OCI-LY1 (cell line): ENCODE measurements at regions not wholly inside any gene's neighbourhood (a gene's known extent, or its start where the extent isn't known, plus 50 kb on each side); places are given as distances from the start of the nearest gene placed in this dataset.

Source experiments
- H2AFZ ChIP-seq: fragments of 200-600 bp; sonication (generic), shearing (Covaris generic); 2 replicates; pipeline ENCODE4 v1.6.0; 2014; ENCODE audit warnings: antibody characterized with exemption, mild to moderate bottlenecking, low read length
- H3F3A ChIP-seq: fragments of 200-600 bp; sonication (generic), shearing (Covaris generic); 2 replicates; pipeline ENCODE4 v1.6.0; 2014; ENCODE audit warnings: mild to moderate bottlenecking, antibody characterized with exemption, low read length, moderate library complexity; ENCODE audit not compliant: insufficient read depth
- H3K27ac ChIP-seq: fragments of 200-600 bp; sonication (generic); 2 replicates; pipeline ENCODE4 v1.5.1; 2014; ENCODE audit warnings: low read length, mixed run types, mild to moderate bottlenecking, low read depth; ENCODE audit not compliant: poor library complexity, severe bottlenecking
- H3K27me3 ChIP-seq: fragments of 200-600 bp; sonication (generic); 2 replicates; pipeline ENCODE4 v1.6.0; 2014; ENCODE audit warnings: antibody characterized with exemption, mild to moderate bottlenecking, low read length, moderate library complexity; ENCODE audit not compliant: insufficient read depth
- H3K36me3 ChIP-seq: fragments of 200-600 bp; sonication (generic); 2 replicates; pipeline ENCODE4 v1.6.1; 2014; ENCODE audit warnings: mild to moderate bottlenecking, antibody characterized with exemption, low read length, moderate library complexity, mixed read lengths; ENCODE audit not compliant: insufficient read depth
- H3K4me1 ChIP-seq: fragments of 200-600 bp; sonication (generic); 2 replicates; pipeline ENCODE4 v1.5.1; 2014; ENCODE audit warnings: mild to moderate bottlenecking, low read length, moderate library complexity; ENCODE audit not compliant: insufficient read depth, severe bottlenecking
- H3K4me2 ChIP-seq: fragments of 200-600 bp; sonication (generic), shearing (Covaris generic); 2 replicates; pipeline ENCODE4 v1.6.1; 2014; ENCODE audit warnings: low read length
- H3K4me3 ChIP-seq: fragments of 200-600 bp; sonication (generic); 2 replicates; pipeline ENCODE4 v1.5.1; 2014; ENCODE audit warnings: low read length, low read depth, mild to moderate bottlenecking, mixed read lengths; ENCODE audit not compliant: poor library complexity, severe bottlenecking
- H3K79me2 ChIP-seq: fragments of 200-600 bp; shearing (Covaris generic); 2 replicates; pipeline ENCODE4 v1.6.1; 2016; ENCODE audit warnings: mixed run types, low read length, mixed read lengths; ENCODE audit not compliant: insufficient read depth
- H3K9ac ChIP-seq: fragments of 200-600 bp; sonication (generic), shearing (Covaris generic); 2 replicates; pipeline ENCODE4 v1.6.1; 2014; ENCODE audit warnings: mild to moderate bottlenecking, low read length, mixed read lengths
- H3K9me2 ChIP-seq: fragments of 200-600 bp; sonication (generic), shearing (Covaris generic); 2 replicates; pipeline ENCODE4 v1.6.1; 2014; ENCODE audit warnings: low read depth, mild to moderate bottlenecking, low read length, mixed read lengths
- H3K9me3 ChIP-seq: fragments of 200-600 bp; shearing (Covaris generic); 2 replicates; pipeline ENCODE4 v1.6.1; 2014; ENCODE audit warnings: low read length, mixed read lengths
- H4K20me1 ChIP-seq: fragments of 200-600 bp; sonication (generic), shearing (Covaris generic); 2 replicates; pipeline ENCODE4 v1.6.0; 2016; ENCODE audit warnings: mild to moderate bottlenecking, low read length; ENCODE audit not compliant: insufficient read depth
- EZH2 ChIP-seq: fragments of 200-600 bp; sonication (generic), shearing (Covaris generic); IDR thresholded peaks from 2 replicates; pipeline ENCODE4 v1.8.0; 2017; ENCODE audit warnings: borderline replicate concordance, mixed run types, mild to moderate bottlenecking, antibody characterized with exemption, low read length, moderate library complexity, mixed read lengths
- TF ChIP-seq, protein P1 (sequence below): fragments of 200-600 bp; sonication (generic), shearing (Covaris generic); IDR thresholded peaks from 2 replicates; pipeline ENCODE4 v1.5.1; 2017; ENCODE audit warnings: mild to moderate bottlenecking, antibody characterized with exemption, low read length, moderate library complexity, mixed read lengths

DNA sequence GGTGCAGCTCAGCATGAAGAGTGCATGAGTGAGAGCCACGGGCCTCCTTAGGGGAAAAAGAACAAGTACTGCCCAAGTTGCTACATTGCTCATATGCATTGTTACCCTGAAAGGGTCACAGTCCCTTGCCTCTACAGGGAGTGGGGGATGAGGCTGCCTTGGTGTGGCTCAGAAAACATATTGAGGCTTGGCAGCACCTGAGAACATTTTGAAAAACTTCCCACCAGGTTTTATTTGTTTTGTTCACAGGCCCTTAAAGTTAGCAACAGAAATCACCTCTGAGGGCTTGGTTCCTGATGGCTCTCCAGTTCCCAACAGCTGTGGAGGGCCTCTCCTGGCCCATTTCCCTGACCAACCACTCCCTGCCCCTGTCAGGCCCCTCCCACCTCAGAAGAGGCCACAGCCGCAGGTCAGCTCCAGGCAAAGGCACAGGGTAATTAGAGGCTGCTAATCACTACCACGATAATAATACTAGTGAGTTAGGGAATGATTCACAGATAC lies 90.7 kb upstream of the ADRA1B start:
- Histone ChIP-seq H2AFZ (no peak overlapping the region), H3K4me2 (no peak overlapping the region), H3K9me2 (no peaks in the 10 kb centered on the region)

DNA sequence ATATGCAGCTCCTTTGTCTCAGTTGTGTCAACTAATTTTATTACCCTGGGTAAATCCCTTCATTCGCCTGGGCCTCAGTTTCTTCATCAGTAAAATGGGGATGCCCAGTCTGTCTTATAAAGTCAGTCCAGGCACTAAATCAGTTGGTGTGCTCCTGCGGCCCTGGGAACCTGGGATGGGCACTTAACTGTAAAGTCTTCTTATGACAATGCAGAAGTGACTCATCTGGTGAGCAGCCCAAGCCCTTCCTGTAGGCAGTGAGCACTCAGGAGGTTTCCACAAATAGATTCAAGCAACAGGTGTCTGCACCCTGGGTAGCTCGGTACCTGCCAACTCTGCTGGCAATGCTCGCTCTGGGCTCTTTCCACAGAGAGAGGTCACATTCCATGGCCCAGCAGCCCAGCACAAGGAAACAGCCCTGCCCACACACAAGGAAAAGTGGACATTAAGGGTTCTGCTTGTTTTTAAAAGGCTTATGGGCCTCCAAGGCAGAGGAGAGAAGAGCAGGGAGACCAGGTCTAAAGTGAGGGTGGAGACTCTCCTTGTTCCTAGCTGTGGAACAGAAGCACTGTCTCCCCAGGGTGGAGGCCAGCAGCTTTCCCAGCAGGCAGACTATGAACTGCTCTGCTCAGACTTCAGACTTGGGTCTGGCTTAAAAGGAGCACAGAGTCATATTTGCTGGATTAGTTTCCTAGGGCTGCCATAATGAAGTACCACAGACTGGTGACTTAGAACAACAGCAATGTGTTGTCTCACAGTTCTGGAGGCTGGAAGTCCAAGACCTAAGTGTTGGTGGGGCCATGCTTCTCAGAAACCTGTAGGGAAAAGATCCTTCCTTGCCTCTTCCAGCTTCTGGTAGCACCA lies 89.7 kb upstream of the ADRA1B start:
- H3K27me3 ChIP-seq, result no peaks in the 10 kb centered on the region
- TF ChIP-seq, protein P1, sequence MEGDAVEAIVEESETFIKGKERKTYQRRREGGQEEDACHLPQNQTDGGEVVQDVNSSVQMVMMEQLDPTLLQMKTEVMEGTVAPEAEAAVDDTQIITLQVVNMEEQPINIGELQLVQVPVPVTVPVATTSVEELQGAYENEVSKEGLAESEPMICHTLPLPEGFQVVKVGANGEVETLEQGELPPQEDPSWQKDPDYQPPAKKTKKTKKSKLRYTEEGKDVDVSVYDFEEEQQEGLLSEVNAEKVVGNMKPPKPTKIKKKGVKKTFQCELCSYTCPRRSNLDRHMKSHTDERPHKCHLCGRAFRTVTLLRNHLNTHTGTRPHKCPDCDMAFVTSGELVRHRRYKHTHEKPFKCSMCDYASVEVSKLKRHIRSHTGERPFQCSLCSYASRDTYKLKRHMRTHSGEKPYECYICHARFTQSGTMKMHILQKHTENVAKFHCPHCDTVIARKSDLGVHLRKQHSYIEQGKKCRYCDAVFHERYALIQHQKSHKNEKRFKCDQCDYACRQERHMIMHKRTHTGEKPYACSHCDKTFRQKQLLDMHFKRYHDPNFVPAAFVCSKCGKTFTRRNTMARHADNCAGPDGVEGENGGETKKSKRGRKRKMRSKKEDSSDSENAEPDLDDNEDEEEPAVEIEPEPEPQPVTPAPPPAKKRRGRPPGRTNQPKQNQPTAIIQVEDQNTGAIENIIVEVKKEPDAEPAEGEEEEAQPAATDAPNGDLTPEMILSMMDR, result no peak
- no peak for TF ChIP-seq EZH2
- H4K20me1 ChIP-seq, result no peaks in the 10 kb centered on the region
- H3K4me2 ChIP-seq, result no peak overlapping the region
- H3K4me3 ChIP-seq, result no peak overlapping the region
- no peak overlapping the region for H2AFZ ChIP-seq
- H3K27ac ChIP-seq, result no peak overlapping the region
- no peaks in the 10 kb centered on the region for H3K79me2 ChIP-seq
- H3K9ac ChIP-seq, result no peak overlapping the region
- no peaks in the 10 kb centered on the region for H3K36me3 ChIP-seq
- H3K4me1 ChIP-seq, result no peaks in the 10 kb centered on the region
- no peaks in the 10 kb centered on the region for H3F3A ChIP-seq
- H3K9me2 ChIP-seq, result no peaks in the 10 kb centered on the region
- H3K9me3 ChIP-seq, result no peaks in the 10 kb centered on the region

More for the DNA sequence above, 90.7 kb upstream of the ADRA1B start:
- no peaks in the 10 kb centered on the region for H3K36me3 ChIP-seq
- H3K27me3 ChIP-seq, result no peaks in the 10 kb centered on the region
- H3K9ac ChIP-seq, result no peak overlapping the region
- H3K4me1 ChIP-seq, result no peaks in the 10 kb centered on the region
- no peaks in the 10 kb centered on the region for H3K79me2 ChIP-seq
- no peak overlapping the region for H3K4me3 ChIP-seq
- no peaks in the 10 kb centered on the region for H4K20me1 ChIP-seq
- no peaks in the 10 kb centered on the region for H3F3A ChIP-seq
- TF ChIP-seq EZH2, result no peak
- TF ChIP-seq, protein P1, result no peak
- no peaks in the 10 kb centered on the region for H3K9me3 ChIP-seq
- no peak overlapping the region for H3K27ac ChIP-seq

DNA sequence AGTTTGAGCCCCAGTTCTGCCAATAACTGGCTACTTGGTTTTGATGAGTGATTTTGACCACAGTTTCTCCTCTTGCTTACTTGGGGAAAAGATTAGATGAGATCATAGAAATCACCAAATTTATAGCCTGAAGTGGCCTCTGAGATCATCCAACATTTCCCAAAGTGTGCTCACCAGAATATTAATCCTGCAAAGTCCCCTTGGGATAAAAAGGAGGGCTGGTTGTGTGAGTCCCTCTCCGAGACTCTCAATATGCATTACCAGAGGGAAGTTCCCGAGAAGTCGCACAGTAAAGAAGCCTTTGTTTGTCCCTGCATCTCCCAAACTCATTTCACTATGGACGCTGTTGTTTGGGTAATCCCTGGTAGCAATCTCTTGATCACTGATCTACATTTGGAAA lies 88.4 kb upstream of the ADRA1B start:
- no peak for TF ChIP-seq EZH2
- TF ChIP-seq, protein P1, result no peak
- Histone ChIP-seq H3K9me2 (no peaks in the 10 kb centered on the region), H3F3A (no peaks in the 10 kb centered on the region), H2AFZ (no peak overlapping the region), H3K27me3 (no peaks in the 10 kb centered on the region), H3K79me2 (no peaks in the 10 kb centered on the region), H3K4me2 (no peak overlapping the region), H3K9ac (no peak overlapping the region), H4K20me1 (no peaks in the 10 kb centered on the region), H3K36me3 (no peaks in the 10 kb centered on the region), H3K27ac (no peak overlapping the region), H3K4me1 (no peaks in the 10 kb centered on the region), H3K4me3 (no peak overlapping the region), H3K9me3 (no peaks in the 10 kb centered on the region)
